CD4-positive, alpha-beta T cell treated with Interleukin-15 for 1 hour (primary cell): ENCODE measurements at regions not wholly inside any gene's neighbourhood (a gene's known extent, or its start where the extent isn't known, plus 50 kb on each side); places are given as distances from the start of the nearest gene placed in this dataset.
"Not testable (repeated sequence)": the region's sequence is repeated elsewhere in the genome, so short reads cannot be mapped to it uniquely, and the experiment has no call there.

ENCODE experiments used
- DNase-seq: peaks from one replicate; pipeline ENCODE4 v3.0.0-alpha.2; 2020

- DNase-seq = no peak
These were observed 800.5 kb upstream of the KCND2 start for GRCh38 chr7:119472408-119473038.

- DNase-seq = no peak
These were observed 790.8 kb upstream of the KCND2 start for GRCh38 chr7:119482209-119482608.

GRCh38 chr7:119482671-119483070, 790.3 kb upstream of the KCND2 start:
- no peak for DNase-seq

GRCh38 chr7:119483364-119483763, 789.6 kb upstream of the KCND2 start:
- DNase-seq = no peak

GRCh38 chr7:119514326-119514725, 758.6 kb upstream of the KCND2 start:
- DNase-seq = no peak

- DNase-seq = no peak
These were observed 757.8 kb upstream of the KCND2 start for GRCh38 chr7:119515214-119515613.

GRCh38 chr7:119515962-119516361, 757.0 kb upstream of the KCND2 start:
- no peak for DNase-seq

- DNase-seq = no peak
These were observed 750.7 kb upstream of the KCND2 start for GRCh38 chr7:119522263-119522662.

GRCh38 chr7:119522698-119523097, 750.3 kb upstream of the KCND2 start:
- no peak for DNase-seq

- DNase-seq = no peak
These were observed 727.9 kb upstream of the KCND2 start for GRCh38 chr7:119545118-119545517.

GRCh38 chr7:119555788-119556187, 717.2 kb upstream of the KCND2 start:
- DNase-seq = no peak

- no peak for DNase-seq
These were observed 716.5 kb upstream of the KCND2 start for GRCh38 chr7:119556436-119556835.

GRCh38 chr7:119561751-119562150, 711.2 kb upstream of the KCND2 start:
- no peak for DNase-seq

GRCh38 chr7:119562839-119563238, 710.1 kb upstream of the KCND2 start:
- no peak for DNase-seq

GRCh38 chr7:119571666-119572065, 701.3 kb upstream of the KCND2 start:
- DNase-seq = no peak

GRCh38 chr7:119572132-119572531, 700.8 kb upstream of the KCND2 start:
- no peak for DNase-seq

- no peak for DNase-seq
These were observed 700.4 kb upstream of the KCND2 start for GRCh38 chr7:119572541-119572940.

- no peak for DNase-seq
These were observed 694.9 kb upstream of the KCND2 start for GRCh38 chr7:119578116-119578515.

GRCh38 chr7:119594956-119595355, 678.0 kb upstream of the KCND2 start:
- no peak for DNase-seq

GRCh38 chr7:119596651-119597050, 676.3 kb upstream of the KCND2 start:
- no peak for DNase-seq

- DNase-seq = no peak
These were observed 666.7 kb upstream of the KCND2 start for GRCh38 chr7:119606297-119606696.

- no peak for DNase-seq
These were observed 652.2 kb upstream of the KCND2 start for GRCh38 chr7:119620769-119621168.

GRCh38 chr7:119623427-119623826, 649.5 kb upstream of the KCND2 start:
- no peak for DNase-seq

- DNase-seq = no peak
These were observed 642.5 kb upstream of the KCND2 start for GRCh38 chr7:119630406-119630969.

- DNase-seq = not testable (repeated sequence)
These were observed 639.2 kb upstream of the KCND2 start for GRCh38 chr7:119633812-119634211.
